ENCODE measurements at regions not wholly inside any gene's neighbourhood (a gene's known extent, or its start where the extent isn't known, plus 50 kb on each side); places are given as distances from the start of the nearest gene placed in this dataset.
"Not testable (repeated sequence)": the region's sequence is repeated elsewhere in the genome, so short reads cannot be mapped to it uniquely, and the experiment has no call there.

DNA sequence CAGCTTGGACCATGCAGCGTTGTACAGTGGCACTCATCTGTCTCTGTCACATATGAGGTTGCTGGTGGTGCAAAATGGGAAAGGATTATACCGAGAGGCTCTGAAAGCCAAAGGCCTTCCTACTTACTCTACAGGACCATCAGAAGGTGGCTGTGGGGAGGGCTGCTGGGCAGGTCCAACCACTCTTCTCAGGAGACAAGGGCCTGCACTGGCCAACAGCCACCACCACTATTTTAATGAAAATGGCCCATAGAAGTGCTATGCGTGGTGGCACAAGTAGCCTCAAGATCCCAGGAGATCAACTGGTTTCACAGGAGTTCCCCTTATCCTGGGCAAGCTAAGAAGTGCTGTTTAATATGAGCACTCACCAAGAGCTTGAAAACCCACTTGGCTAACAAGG is 52.3 kb downstream of the MRPL57 start:
- no peak for DNase-seq

DNA sequence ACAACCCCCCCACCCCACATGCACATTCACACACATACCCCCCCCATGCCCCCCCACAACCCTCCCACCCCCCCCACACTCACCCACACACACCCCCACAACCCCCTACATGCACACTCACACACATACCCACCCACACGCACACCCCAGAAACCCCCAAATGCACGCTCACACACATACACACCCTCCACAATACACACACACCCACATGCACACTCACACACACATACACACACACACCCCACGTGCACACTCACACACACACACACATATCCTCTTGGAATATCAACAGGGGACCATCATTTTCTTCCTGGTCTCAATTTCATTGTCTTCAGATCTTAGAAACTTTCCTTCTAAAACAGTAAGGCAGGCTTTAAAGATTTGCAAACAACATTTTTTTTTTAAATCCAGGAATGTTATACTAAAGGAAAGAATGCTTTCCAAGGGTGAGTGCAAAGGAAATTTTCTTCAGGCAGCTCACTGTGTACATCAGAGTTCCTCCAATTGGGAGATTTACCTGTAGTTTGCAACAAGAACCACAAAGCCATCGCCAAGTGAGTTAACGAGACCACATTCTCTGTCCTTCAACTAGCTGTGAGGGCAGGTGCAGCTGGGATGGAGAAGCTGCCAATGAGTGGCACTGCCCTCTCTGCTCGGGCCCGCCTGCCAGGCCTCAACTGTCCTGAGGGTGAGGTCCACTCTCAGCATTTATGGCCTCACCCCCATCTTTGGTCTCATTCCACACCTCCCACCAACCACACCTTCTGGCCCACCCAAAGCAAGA is 53.0 kb downstream of the MRPL57 start:
- DNase-seq, result no peak

DNA sequence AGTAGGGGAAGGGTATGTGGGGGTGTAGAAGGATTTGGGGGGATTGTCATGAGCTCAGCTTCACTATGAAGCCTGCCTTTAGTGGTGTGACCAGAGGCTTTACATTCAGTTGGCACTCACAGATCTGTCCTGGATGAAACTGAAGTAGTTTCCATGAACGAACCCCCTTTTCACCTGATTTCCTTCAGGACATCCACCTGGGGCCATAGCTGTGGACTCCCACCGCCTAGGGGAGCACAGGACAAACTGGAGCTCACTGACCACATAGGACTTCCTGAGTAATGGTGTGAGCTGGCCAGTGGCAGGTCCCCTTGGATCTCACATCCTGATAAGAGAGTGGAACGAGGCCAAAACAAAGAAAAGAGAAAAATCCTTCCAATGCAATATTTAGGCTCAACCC is 54.1 kb downstream of the MRPL57 start:
- DNase-seq, result no peak

DNA sequence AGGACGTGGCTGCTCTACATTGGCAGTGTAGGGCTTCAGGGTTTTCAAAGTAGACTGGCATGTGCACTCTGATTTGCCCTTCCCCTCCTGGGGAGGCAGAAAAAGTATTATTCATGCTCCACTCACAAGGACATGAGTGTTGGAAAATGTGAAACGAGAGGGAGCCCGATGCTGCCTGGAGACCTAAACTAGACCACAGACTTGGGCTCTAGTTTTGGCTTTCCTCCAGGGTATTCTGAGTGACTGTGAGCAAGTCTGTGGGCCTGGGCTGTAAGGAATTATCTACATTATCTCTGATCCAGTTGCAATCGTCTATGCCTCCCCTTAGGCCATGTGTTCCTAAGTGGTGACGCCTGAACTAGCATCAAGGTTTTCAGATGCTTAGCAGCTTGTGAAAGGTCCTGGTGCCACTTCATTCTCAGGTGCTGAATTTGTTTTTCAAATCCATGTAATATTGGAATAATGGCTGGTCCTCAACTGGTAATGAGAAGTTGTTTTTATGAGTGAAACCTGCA is 55.0 kb downstream of the MRPL57 start:
- DNase-seq, result peak; percentile 12

DNA sequence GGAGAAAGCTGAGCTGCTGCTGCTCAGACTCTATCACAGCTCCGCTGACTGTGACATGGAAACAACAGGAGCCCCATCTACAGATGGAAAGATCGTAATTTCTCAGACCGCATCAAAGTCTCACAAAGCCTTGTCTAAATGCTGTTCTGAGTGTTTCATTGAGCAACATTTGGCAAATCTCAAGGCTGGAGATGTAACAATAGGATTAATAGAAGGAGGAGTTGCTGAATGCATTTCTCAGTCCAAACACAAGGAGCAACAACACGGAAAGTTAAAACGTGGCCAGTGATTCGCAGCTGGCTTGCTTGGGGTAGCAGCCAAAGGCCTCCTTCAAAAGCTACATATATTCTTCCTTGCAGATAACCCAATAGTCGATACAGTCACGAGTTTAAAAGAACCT is 55.7 kb downstream of the MRPL57 start:
- no peak for DNase-seq

DNA sequence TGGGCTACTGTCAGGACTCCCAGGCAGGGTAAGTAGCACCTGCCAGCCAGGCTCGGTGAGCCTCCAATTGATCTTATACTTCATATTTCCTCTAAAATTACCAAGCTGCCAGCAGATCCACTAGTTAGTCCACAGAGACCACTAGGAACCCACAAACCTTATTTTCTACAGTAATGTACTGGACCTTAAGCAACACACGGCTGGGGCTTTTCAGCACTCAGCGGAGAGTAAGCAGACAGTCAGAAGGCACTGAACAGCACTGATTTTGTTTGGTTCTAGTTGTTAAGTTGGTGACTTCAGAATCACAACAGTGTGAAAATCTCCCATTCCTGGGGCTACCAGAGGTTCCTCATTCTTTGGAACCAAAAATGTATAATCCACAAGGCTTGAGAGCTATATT is 56.1 kb downstream of the MRPL57 start:
- no peak for DNase-seq

DNA sequence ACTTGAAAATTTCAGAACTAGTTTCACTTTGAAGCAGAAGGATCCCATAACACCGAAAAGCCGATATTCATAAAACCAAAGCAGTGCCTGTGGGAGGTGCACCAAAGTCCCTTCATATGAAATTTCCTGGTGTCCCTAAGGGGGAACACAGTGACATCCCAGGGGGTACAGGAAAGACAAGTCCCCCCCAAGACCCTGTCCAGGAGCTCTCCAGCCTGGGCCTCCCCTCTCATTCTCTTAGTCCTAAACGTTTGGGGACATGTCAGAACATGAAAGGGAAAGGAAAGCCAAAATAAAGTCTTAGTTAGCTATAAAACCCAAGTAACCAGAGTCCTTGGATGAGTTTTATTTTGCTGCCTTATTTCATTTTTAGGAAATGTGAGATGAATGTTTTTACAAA is 56.6 kb downstream of the MRPL57 start:
- no peak for DNase-seq

DNA sequence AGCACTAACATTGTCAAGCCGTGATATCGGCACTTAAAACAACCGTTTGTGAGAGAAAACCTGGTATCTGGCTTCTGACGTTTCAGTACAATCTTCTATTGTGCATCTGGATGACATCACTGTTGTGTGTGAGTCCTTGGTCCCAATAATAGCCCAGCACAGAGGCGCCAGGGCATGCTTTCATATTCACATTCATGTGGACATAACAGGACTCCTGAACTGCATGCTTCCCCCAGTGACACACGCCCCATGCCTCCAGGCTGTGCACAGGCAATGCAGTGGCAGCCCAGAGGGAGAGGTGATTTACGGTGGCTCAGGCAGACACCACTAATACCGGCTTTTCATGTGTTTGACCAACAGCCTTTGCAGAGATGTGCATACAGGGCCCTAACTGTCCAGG is 58.1 kb downstream of the MRPL57 start:
- DNase-seq, result no peak

DNA sequence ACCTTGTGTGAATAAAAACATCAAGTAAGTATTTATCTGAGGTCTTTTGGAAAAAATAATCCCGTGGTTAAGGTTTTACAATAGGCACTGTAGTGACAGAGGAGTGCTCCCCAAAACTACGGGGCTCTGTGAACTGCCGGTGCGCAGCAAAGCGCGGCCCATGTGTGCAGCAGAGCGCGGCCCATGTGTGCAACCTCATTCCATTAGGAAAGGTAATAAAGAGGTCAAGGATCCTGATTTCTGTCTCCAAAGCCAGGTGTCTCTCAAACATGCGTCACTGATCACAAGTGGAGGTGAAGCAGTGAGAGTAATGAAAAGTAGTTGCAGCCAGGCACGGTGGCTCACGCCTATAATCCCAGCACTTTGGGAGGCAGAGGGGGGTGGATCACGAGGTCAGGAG is 58.7 kb downstream of the MRPL57 start:
- DNase-seq, result no peak

DNA sequence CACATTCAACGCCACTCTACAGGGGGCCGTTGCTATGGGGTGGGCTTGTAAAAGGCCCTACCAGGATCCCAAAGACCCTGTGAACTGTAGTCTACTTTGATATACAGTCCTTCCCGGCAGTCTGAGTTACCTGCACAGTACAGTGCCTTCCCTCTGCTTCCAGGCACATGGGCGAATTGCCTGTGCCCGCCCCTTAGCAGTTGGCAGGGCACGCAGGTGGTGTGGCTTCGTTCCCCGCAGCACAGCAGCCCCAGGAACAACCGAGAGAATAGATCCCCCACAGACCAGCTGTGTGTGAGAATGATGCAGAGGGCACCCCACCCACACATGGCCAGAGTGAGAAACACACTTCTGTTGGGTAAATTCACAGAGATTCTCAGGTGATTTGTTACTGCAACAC is 60.6 kb downstream of the MRPL57 start:
- DNase-seq, result no peak

DNA sequence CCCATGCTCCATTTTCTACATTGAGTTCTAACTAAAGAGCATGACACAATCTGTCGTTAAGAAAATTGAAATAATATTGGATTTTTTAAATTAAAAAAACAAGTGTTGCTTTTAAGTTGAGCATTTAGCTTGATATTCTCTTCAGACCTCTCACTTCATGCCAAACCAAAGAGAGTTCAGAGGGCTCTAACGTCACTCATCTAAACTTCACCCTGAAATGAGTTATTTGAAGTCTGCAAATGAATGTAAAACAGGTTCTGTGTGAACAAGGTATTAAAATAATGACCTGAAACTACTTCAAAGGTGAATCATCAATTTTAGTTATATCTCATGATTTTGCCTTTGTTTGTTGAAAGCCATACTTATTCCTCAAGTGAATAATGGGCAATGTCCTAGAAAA is 61.8 kb downstream of the MRPL57 start:
- DNase-seq, result no peak

DNA sequence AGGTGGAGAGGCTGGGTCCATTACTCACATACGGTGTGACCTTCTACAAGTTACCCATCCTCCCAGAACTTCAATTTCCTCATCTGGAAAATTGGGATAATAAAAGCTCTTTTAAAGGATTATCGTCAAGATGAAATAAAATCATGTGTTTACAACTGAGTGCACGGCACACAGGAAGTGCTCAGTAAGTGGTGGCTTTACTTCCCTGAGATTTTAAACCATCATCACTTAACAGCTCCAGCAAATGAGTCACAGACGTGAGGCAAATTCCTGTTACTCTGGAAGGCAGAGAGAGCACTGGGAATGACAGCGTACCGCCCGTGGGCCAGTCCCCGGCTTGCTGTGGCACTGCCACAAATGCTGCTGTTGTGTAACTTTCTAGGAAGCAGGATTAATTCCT is 64.1 kb downstream of the MRPL57 start:
- DNase-seq, result no peak

DNA sequence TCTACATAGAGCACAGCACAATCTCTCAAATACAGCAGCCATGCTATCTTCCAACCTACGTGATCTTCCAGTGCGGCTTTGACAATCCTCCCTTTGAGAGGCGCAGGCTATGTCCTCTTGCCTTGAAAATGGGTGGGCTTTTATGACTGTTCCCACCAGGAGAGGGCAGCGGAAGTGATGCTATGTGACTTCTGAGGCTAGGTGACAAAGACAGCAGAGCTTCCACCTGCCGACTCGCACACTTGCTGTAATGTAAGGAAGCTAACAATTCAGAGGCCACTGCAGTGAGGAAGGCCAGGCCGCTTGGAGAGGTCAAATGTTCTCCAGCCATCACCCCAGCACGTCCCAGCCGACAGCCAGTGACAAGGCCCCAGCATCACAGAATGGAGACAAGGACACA is 65.8 kb downstream of the MRPL57 start:
- no peak for DNase-seq

DNA sequence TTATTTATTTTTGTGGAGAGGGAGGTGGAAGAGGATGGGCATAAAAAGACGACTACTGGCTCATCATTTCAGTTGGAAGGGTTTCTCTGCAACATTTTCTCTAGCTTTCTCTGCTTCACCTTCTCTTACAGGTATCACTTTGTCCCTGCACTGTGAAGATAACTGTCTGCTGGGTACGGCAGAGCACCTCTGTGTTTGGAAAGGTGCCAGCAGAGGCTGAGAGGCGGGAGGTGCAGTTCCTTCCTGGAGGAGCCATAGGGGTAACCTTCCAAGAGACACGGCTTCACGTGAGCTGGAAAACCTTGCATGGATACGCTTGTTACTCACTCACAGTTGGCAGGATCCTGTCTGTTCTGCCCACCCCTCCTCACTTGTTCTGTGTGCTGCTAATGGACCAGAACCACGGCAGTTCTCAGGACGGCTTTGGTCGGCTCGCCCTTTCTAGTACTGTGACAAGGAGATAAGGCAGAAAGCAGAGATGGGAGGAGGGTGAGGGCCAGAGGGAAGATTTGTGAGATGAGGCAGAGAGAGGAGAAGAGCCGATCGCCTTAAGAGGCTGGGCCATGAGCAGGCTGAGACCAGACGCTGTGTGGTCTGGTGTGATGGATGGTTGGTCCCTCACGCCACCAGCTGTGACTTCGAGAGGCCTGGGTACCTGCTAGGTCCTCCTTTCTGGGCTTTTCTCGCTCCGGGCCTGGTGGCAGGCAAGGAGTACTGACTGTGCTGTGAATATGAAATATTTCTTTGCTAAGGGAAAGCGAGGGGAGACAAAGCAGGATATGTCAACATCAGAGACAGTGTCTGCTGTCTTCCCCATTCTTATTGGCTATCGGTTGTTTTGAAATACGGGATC is 66.8 kb downstream of the MRPL57 start:
- peak; percentile 37 for DNase-seq

DNA sequence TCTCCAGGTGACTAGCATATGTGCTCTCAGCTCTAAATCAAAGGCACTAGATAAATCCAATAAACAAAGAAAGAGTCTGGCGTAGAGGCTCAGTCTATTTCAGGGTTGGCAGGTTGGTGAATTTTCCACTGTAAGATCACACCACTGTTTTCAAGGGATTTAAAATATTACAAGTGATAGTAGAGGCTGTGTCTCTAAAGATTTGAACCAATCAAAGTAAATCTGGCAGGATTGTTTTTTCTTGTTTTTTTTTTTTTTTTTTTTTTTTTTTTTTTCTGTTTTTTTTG is 67.4 kb downstream of the MRPL57 start:
- DNase-seq, result not testable (repeated sequence)

DNA sequence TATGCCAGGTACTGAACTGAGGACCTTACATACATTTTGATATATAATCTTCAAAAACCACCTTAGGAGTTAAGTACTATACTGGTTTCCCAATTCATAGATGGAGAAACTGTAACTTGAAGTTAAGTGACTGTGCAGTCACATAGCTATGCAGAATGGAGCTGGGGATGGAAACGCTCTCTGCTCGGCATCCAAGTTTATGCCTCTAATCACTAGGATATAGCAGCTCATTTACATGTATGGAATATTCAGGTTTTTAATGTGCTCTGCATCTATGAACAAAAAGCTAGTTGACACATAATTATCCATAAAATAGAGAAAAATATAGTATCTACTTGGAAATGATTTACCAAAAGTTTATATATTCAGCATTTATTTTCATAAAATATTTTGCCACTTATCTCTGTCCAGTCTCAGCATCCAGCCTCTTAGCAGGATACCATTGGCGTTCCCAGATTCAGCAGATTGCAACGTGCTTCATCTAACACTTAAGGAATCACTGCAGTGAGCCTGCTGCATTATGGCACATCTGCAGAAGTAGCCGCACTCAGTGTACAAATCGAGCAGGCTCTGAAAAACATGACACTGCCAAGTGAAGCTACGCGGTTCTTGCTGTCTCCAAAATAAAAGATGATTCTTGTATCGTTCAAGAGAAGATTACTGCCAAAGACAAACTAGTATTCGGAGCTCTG is 70.4 kb downstream of the MRPL57 start:
- no peak for DNase-seq

DNA sequence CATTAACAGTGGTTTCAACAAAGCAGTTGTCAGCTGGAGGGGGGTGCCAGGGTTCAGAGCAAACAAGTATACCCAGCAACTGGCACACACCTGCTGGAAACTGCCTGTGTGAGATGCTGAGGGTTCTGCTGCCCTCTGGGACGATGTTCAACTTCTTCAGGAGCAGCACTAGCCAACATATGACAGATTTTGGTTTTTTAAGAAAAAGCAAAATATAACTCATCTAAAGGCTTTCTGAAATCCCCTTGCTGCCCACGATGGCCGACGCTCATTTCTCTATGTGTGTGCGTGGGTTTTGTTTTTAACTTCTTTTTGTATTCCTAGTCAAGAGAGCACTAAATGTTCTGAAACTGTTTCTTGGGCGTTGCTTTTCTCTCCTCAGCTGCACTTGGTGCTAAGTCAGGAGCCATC is 79.9 kb downstream of the MRPL57 start:
- DNase-seq, result no peak

DNA sequence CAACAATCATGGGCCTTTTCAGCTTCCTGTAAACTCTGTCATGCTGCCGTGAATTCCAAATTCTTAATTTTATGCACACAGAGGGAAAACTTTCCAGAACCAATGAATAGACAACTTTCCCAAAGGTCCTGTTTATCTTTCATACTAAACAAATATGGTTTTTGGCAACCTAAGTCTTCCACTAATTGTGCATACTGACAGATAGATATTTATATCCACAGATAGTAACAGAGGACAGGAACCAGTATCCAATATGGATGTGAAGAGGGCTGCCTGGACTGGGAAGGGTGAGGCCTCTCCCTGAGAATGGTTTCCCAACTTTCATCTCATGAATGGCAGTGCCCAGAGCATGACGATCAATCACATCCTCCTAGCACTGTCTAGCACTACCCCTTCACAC is 80.4 kb downstream of the MRPL57 start:
- DNase-seq, result no peak

DNA sequence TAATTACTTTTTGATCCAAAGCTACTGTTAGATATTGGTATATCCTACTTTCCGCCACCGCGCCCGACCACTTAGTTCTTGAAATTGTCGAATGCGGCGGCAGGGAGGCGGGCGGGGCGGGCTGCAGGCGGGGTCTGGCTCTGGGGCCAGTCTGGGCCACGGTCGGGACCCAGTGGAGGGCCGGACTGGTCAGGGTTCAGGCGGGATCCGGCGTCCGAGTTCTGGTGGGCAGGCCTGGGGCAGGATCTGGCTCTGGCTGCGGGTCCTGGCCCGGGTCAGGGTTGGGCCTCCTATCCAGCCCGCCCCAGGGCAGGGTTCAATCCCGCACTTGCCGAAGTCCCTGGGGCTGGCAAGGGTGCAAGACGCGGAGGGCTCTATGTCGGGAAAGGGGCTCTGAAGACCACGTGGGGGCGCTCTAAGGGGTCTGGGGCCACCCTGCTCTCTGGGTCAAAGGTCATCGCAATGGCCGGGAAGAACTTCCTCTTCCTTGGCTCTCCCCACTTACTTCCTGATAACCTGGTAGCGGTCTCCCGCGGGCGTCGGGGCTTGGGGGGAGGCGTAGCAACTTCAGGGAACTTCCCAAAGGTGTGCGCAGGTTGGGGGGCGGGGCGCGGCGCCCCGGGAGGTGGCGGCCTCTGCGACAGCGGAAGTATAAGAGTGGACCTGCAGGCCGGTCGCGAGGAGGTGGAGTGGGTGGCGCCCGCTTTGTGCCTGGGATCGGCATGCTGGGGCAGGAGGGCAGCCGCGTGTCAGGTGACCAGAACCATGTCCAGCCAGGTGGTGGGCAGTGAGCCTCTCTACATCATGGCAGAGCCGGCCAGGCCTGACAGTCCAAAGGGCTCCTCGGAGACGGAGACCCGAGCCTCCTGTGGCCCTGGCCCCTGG is 83.4 kb downstream of the MRPL57 start:
- no peak for DNase-seq

DNA sequence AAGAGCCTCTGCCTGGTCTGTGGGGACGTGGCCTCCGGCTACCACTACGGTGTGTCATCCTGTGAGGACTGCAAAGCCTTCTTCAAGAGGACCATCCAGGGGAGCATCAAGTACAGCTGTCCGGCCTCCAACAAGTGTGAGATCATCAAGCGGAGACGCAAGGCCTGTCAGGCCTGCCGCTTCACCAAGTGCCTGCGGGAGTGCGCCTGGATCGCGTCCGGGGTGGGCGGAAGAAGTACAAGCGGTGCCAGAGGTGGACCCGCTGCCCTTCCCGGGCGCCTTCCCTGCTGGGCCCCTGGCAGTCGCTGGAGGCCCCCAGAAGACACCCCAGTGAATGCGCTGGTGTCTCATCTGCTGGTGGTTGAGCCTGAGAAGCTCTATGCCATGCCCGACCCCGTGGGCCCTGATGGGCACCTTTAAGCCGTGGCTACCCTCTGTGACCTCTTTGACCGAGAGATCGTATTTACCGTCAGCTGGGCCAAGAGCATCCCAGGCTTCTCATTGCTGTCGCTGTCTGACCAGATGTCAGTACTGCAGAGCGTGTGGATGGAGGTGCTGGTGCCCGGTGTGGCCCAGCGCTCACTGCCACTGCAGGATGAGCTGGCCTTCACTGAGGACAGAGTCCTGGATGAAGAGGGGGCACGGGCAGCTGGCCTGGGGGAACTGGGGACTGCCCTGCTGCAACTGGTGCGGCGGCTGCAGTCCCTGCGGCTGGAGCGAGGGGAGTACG is 84.3 kb downstream of the MRPL57 start:
- DNase-seq, result not testable (repeated sequence)

DNA sequence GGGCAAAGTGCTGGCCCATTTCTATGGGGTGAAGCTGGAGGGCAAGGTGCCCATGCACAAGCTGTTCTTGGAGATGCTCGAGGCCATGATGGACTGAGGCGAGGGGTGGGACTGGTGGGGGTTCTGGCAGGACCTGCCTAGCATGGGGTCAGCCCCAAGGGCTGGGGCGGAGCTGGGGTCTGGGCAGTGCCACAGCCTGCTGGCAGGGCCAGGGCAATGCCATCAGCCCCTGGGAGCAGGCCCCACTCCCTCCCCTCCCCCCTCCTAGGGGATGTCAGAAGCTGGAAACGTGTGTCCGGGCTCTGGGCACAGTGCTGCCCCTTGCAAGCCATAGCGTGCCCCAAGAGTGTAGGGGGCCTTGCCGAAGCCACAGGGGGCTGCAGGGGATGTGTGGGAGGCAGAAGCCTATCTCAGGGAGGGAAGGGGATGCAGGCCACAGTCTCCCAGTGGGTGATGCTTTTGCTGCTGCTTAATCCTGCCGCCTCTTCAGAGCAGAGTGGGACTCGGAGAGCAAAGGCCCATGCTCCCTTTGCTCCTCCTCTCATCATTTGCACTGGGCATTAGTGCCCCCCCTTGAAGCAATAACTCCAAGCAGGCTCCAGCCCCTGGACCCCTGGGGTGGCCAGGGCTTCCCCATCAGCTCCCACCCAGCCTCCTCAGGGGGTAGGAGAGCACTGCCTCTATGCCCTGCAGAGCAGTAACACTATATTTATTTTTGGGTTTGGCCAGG is 85.2 kb downstream of the MRPL57 start:
- DNase-seq, result not testable (repeated sequence)

Data from hematopoietic multipotent progenitor cell treated with erythropoietin and hydrocortisone succinate and interleukin-3 and kit ligand, for 6 days (in vitro differentiated cells).